Astrocyte (in vitro differentiated cells and primary cell): ENCODE measurements at regions not wholly inside any gene's neighbourhood (a gene's known extent, or its start where the extent isn't known, plus 50 kb on each side); places are given as distances from the start of the nearest gene placed in this dataset.

ENCODE experiments used
- CTCF ChIP-seq: IDR thresholded peaks from 2 replicates; pipeline ENCODE4 v1.5.1; 2011; ENCODE audit warnings: low read depth, mild to moderate bottlenecking, inconsistent platforms, low read length, moderate library complexity; ENCODE audit not compliant: insufficient read depth
- EZH2 ChIP-seq: IDR thresholded peaks from 2 replicates; pipeline ENCODE4 v1.6.1; 2012; ENCODE audit warnings: mild to moderate bottlenecking, low read length, inconsistent platforms; ENCODE audit not compliant: insufficient read depth

GRCh38 chr11:98565311-98565710, 455.4 kb upstream of the CNTN5 start:
- TF ChIP-seq CTCF (no peak), EZH2 (no peak)
